B cell (primary cell): ENCODE measurements at regions not wholly inside any gene's neighbourhood (a gene's known extent, or its start where the extent isn't known, plus 50 kb on each side); places are given as distances from the start of the nearest gene placed in this dataset.

ENCODE experiments used
- ATAC-seq: fragments of 200-7000 bp; cut with Tn5 transposase; one replicate; pipeline ENCODE4 v1.10.0; 2021; ENCODE audit warnings: low read depth, mild to moderate bottlenecking, moderate number of reproducible peaks, moderate library complexity
- CTCF ChIA-PET: fragments of 350-600 bp; sonication (Branson Sonifier 250); formaldehyde crosslinking; loops from one replicate; lab custom pipeline; 2021; ENCODE audit warnings: antibody characterized with exemption, inconsistent platforms; lab: Charles Lee
- POLR2A ChIA-PET: fragments of 350-600 bp; sonication (Branson Sonifier 250); formaldehyde crosslinking; loops from one replicate; lab custom pipeline; 2021; ENCODE audit warnings: antibody characterized with exemption; lab: Charles Lee
- DNase-seq: peaks from one replicate; pipeline ENCODE4 v3.0.0; 2013
- H2AFZ ChIP-seq: 2 replicates; pipeline ENCODE4 v1.6.1; 2012; ENCODE audit warnings: mild to moderate bottlenecking, low read depth, low read length; ENCODE audit not compliant: insufficient read depth, poor library complexity, severe bottlenecking
- H3K27ac ChIP-seq, 2 donors: 1 replicate in 1 of 2; 2 replicates in 1 of 2; pipeline ENCODE4 v1.5.1; 2012 to 2013; ENCODE audit warnings: low read length in 2 of 2, mild to moderate bottlenecking in 2 of 2, moderate library complexity in 1 of 2
- H3K27me3 ChIP-seq, 4 experiments: fragments of 200-600 bp in 1 of 4; sonication (generic) in 1 of 4; replicated peaks in 1 of 4; 1 replicate in 2 of 4; 2 replicates in 2 of 4; pipeline versions ENCODE4 v1.6.1 to v1.7.0; 2013 to 2016; ENCODE audit warnings: low read length in 3 of 4, mild to moderate bottlenecking in 2 of 4, mixed read lengths in 1 of 4, moderate library complexity in 1 of 4; ENCODE audit not compliant: insufficient read depth in 4 of 4, control insufficient read depth in 3 of 4; ENCODE audit errors: control extremely low read depth in 1 of 4
- H3K36me3 ChIP-seq, 2 experiments: replicated peaks in 1 of 2; 1 replicate in 1 of 2; 2 replicates in 1 of 2; pipeline versions ENCODE4 v1.6.1 to v1.7.1; 2013; ENCODE audit warnings: low read length in 1 of 2; ENCODE audit not compliant: insufficient read depth in 2 of 2, control insufficient read depth in 1 of 2; ENCODE audit errors: control extremely low read depth in 1 of 2, extremely low read depth in 1 of 2
- H3K4me1 ChIP-seq, 2 donors: fragments of 200-600 bp in 1 of 2; sonication (generic) in 1 of 2; 1 replicate in 1 of 2; 2 replicates in 1 of 2; pipeline versions ENCODE4 v1.5.1 to v1.6.1; 2013 to 2017; ENCODE audit warnings: low read length in 2 of 2; ENCODE audit not compliant: control insufficient read depth in 2 of 2, insufficient read depth in 2 of 2
- H3K4me2 ChIP-seq: replicated peaks from 2 replicates; pipeline ENCODE3; 2012; ENCODE audit warnings: mild to moderate bottlenecking, low read depth, low read length; ENCODE audit not compliant: poor library complexity, severe bottlenecking
- H3K4me3 ChIP-seq, 5 experiments: fragments of 200-600 bp in 1 of 5; sonication (generic) in 1 of 5; 1 replicate in 3 of 5; 2 replicates in 2 of 5; pipeline versions ENCODE4 v1.5.1 to v1.7.0; 2011 to 2016; ENCODE audit warnings: low read length in 4 of 5, mild to moderate bottlenecking in 4 of 5, low read depth in 2 of 5, control low read depth in 1 of 5, moderate library complexity in 1 of 5; ENCODE audit not compliant: insufficient read depth in 1 of 5; ENCODE audit errors: control extremely low read depth in 1 of 5, extremely low read depth in 1 of 5
- H3K79me2 ChIP-seq: fragments of 200-600 bp; sonication (generic); one replicate; pipeline ENCODE4 v1.6.0; 2016; ENCODE audit warnings: low read length; ENCODE audit not compliant: control insufficient read depth, insufficient read depth
- H3K9ac ChIP-seq: fragments of 200-600 bp; sonication (generic); 2 replicates; pipeline ENCODE4 v1.6.1; 2017; ENCODE audit warnings: mild to moderate bottlenecking, low read length, moderate library complexity
- H3K9me3 ChIP-seq, 3 donors: one replicate each; pipeline versions ENCODE4 v1.6.1 to v1.7.1; 2013; ENCODE audit warnings: low read length in 2 of 3; ENCODE audit not compliant: control insufficient read depth in 2 of 3, insufficient read depth in 1 of 3; ENCODE audit errors: control extremely low read depth in 1 of 3
- H4K20me1 ChIP-seq: 2 replicates; pipeline ENCODE4 v1.6.0; 2012; ENCODE audit warnings: mild to moderate bottlenecking, low read length; ENCODE audit not compliant: insufficient read depth, control insufficient read depth, poor library complexity, severe bottlenecking
- H3K27ac Mint-ChIP-seq: one replicate; pipeline ENCODE4 v1.8.0; 2021; ENCODE audit warnings: mixed read lengths
- H3K27me3 Mint-ChIP-seq: one replicate; pipeline ENCODE4 v1.8.0; 2021; ENCODE audit warnings: mixed read lengths
- H3K4me1 Mint-ChIP-seq: one replicate; pipeline ENCODE4 v1.8.0; 2021; ENCODE audit warnings: mixed read lengths
- H3K4me3 Mint-ChIP-seq: one replicate; pipeline ENCODE4 v1.8.0; 2021; ENCODE audit warnings: mixed read lengths
- H3K9me3 Mint-ChIP-seq: one replicate; pipeline ENCODE4 v1.8.0; 2022; ENCODE audit warnings: mixed read lengths; ENCODE audit not compliant: insufficient read depth
- EZH2 ChIP-seq: IDR thresholded peaks from 2 replicates; pipeline ENCODE4 v1.6.1; 2012; ENCODE audit warnings: borderline replicate concordance, low read depth, mild to moderate bottlenecking, moderate library complexity, low read length; ENCODE audit not compliant: insufficient read depth, poor library complexity, severe bottlenecking
- WGBS: methylation state at CpG from one replicate; pipeline ENCODE4 v1.1.5; 2013; ENCODE audit warnings: missing lambda C conversion rate; ENCODE audit not compliant: insufficient coverage; 5-methylcytosine and 5-hydroxymethylcytosine counted together
- intact Hi-C: fragments of 100-400 bp; cut with micrococcal nuclease; formaldehyde crosslinking; loops from one replicate; pipeline ENCODE4 v1.10.0; 2022
- TF ChIP-seq, protein P1 (sequence below): fragments of 200-600 bp; IDR thresholded peaks from one replicate; pipeline ENCODE4 v1.8.0; 2022; ENCODE audit warnings: antibody characterized with exemption, mild to moderate bottlenecking

DNA sequence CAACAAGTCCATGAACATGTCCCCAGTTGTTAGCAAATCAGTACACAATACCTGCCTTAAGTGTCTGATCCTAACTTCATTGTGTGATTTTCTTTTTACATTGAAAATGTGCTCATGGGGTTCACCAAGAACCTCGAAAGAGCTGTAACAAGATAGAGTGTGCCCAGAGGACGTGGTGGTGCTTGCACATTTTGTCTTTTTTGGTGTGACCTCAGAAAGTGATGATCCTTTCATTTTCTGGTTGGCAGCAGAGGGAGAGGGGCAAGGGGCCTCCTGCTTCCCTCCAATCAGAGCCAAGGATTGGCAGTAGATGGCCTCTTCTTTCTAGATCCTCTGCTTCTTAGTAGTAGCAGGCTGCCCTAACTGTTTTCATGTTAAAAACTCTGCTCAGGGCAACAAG is 176.4 kb downstream of the OPA1 start:
- H3K9me3 Mint-ChIP-seq: no peaks in the 10 kb centered on the region
- H3K27me3 Mint-ChIP-seq: peaks cover 7% of the 10 kb centered on the region
- H3K27ac Mint-ChIP-seq: no peak overlapping the region
- no peaks in the 10 kb centered on the region for H3K4me1 ChIP-seq
- WGBS: 92% methylated on average over 2 of the region's 2 CpGs
- no peak overlapping the region for H3K4me3 ChIP-seq
- no peak for ATAC-seq
- no peak overlapping the region for H2AFZ ChIP-seq
- no peak for DNase-seq
- H3K4me1 Mint-ChIP-seq: no peaks in the 10 kb centered on the region
- H3K27ac ChIP-seq: no peak overlapping the region
- H3K9me3 ChIP-seq: no peaks in the 10 kb centered on the region
- no peak overlapping the region for H3K4me2 ChIP-seq
- no peak overlapping the region for H3K4me3 Mint-ChIP-seq
- H3K36me3 ChIP-seq: no peaks in the 10 kb centered on the region
- no peaks in the 10 kb centered on the region for H3K79me2 ChIP-seq
- ChIA-PET POLR2A (no interaction called here), CTCF (interaction anchor here (1.0 to 1.1 kb wide), 2 partner anchors 10 to 546 kb away, joined by 3 read pairs; no protein-coding TSS in a partner anchor)
- peaks cover 0 to 5% (median 0%) of the 10 kb centered on the region in 4 experiments for H3K27me3 ChIP-seq
- no peaks in the 10 kb centered on the region for H4K20me1 ChIP-seq
- TF ChIP-seq EZH2: no peak
- TF ChIP-seq, protein P1, sequence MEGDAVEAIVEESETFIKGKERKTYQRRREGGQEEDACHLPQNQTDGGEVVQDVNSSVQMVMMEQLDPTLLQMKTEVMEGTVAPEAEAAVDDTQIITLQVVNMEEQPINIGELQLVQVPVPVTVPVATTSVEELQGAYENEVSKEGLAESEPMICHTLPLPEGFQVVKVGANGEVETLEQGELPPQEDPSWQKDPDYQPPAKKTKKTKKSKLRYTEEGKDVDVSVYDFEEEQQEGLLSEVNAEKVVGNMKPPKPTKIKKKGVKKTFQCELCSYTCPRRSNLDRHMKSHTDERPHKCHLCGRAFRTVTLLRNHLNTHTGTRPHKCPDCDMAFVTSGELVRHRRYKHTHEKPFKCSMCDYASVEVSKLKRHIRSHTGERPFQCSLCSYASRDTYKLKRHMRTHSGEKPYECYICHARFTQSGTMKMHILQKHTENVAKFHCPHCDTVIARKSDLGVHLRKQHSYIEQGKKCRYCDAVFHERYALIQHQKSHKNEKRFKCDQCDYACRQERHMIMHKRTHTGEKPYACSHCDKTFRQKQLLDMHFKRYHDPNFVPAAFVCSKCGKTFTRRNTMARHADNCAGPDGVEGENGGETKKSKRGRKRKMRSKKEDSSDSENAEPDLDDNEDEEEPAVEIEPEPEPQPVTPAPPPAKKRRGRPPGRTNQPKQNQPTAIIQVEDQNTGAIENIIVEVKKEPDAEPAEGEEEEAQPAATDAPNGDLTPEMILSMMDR: no peak
- intact Hi-C loops: no loop called here
- H3K9ac ChIP-seq: no peak overlapping the region

DNA sequence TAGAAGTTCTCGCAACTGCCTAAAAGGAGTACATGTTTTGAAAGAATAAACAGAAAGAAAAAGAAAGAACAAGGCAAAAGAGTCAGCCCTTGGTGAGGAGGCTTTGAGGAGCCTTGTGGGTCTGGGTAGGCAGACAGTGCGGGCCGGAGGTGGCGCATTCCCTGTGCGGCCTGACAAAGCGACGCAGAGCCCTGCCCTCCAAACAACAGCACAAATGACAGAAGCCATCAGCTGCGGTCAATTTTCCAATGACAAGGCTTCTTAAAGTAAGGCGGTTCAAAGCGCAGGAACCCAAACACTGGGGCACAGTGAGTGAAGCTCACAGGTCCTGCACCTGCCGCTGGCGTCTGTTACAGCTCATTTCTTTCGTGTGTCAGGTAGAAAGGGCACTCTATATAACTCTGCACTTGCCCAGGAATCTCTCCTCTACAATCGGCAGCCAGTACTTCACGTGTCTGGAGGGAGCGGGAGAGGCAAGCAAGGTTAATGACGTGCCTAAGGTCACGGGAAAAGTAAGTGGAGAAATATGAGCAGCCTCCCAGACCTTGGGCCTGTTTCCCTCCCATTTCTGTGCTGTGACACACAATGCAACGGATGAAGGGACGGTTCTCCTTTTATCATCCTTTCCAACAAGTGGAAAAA is 178.1 kb downstream of the OPA1 start:
- DNase-seq: no peak
- ChIA-PET POLR2A (no interaction called here), CTCF (no interaction called here)
- Histone ChIP-seq H3K4me3 (no peak overlapping the region), H4K20me1 (no peaks in the 10 kb centered on the region), H3K27ac (no peak overlapping the region), H3K4me1 (peaks cover under 1 to 3% of the 10 kb centered on the region in 2 donors), H3K27me3 (peaks cover 0 to 8% (median 2%) of the 10 kb centered on the region in 4 experiments), H3K9ac (no peak overlapping the region), H3K9me3 (no peaks in the 10 kb centered on the region), H3K36me3 (no peaks in the 10 kb centered on the region), H3K4me2 (no peak overlapping the region), H2AFZ (no peak overlapping the region), H3K79me2 (no peaks in the 10 kb centered on the region)
- TF ChIP-seq, protein P1: no peak
- no peak for TF ChIP-seq EZH2
- H3K27ac Mint-ChIP-seq: no peak overlapping the region
- peaks cover 23% of the 10 kb centered on the region for H3K27me3 Mint-ChIP-seq
- H3K9me3 Mint-ChIP-seq: no peaks in the 10 kb centered on the region
- no peak overlapping the region for H3K4me3 Mint-ChIP-seq
- WGBS: 93% methylated on average over 19 of the region's 20 CpGs
- peaks cover 4% of the 10 kb centered on the region for H3K4me1 Mint-ChIP-seq
- no peak for ATAC-seq
- intact Hi-C loops: no loop called here
